ENCODE measurements at regions not wholly inside any gene's neighbourhood (a gene's known extent, or its start where the extent isn't known, plus 50 kb on each side); places are given as distances from the start of the nearest gene placed in this dataset.

DNA sequence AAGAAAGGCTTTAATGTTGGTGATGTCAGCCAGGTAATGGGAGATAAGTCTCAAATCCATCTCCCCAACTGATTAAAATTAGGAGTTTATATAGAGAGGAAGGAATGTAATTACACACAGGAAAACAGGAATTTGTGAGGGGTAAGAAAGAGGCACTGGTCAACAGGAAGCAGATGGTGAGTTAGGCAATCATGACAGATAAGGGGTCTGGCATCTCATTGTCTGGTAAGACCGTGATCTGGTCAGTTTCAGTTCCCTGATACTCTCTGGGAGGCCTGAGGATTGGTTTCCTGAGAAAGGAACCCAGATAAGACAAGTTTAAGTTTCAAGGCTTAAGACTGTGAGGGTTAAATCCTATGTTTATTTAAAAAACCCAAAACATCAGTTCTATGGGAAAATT lies 414.7 kb upstream of the ARRDC4 start:
- peaks cover 6% of the 10 kb centered on the region; the same call in 1 of the 2 replicates for H3K9me3 ChIP-seq (ENCODE audit: control insufficient read depth, insufficient read depth, low read length)

More for the DNA sequence above, 414.7 kb upstream of the ARRDC4 start:
- no peak for DNase-seq
- Histone ChIP-seq H3K23ac (ENCODE audit: low read depth, low read length) (no peak overlapping the region), H3K9me1 (ENCODE audit: insufficient read depth, low read length) (no peaks in the 10 kb centered on the region), H3K4me1 (ENCODE audit: control insufficient read depth, insufficient read depth, low read length) (no peaks in the 10 kb centered on the region), H2AK9ac (replicated peaks; ENCODE audit: low read depth, low read length, poor library complexity) (no peak overlapping the region), H2BK20ac (ENCODE audit: low read depth, low read length) (no peak overlapping the region), H2AK5ac (ENCODE audit: low read depth, low read length) (no peak overlapping the region), H2BK15ac (ENCODE audit: low read depth, low read length) (no peak overlapping the region), H3K4ac (ENCODE audit: low read depth, low read length) (no peak overlapping the region), H4K8ac (ENCODE audit: low read depth in 2 of 2, low read length in 2 of 2) (no peak overlapping the region), H3K27me3 (ENCODE audit: control insufficient read depth, insufficient read depth, low read length) (no peaks in the 10 kb centered on the region), H4K91ac (ENCODE audit: insufficient read depth, low read depth, low read length) (no peak overlapping the region), H3K14ac (replicated peaks; ENCODE audit: low read depth, low read length) (no peak overlapping the region), H3K56ac (ENCODE audit: extremely low read depth, insufficient read depth, low read length) (no peak overlapping the region), H3K79me1 (ENCODE audit: low read depth in 1 of 2, low read length in 2 of 2) (no peaks in the 10 kb centered on the region), H2BK5ac (ENCODE audit: low read depth, low read length, poor library complexity, severe bottlenecking) (no peak overlapping the region), H3K18ac (ENCODE audit: low read depth, low read length) (no peak overlapping the region), H3K36me3 (ENCODE audit: control insufficient read depth, insufficient read depth, low read length) (no peaks in the 10 kb centered on the region), H3K9ac (ENCODE audit: low read depth, low read length) (no peak overlapping the region), H2BK120ac (ENCODE audit: low read depth, low read length) (no peak overlapping the region), H2AFZ (replicated peaks; ENCODE audit: low read length, poor library complexity) (no peak overlapping the region), H4K5ac (ENCODE audit: low read depth, low read length) (no peak overlapping the region), H4K20me1 (ENCODE audit: insufficient read depth, low read length) (no peaks in the 10 kb centered on the region), H3K4me2 (ENCODE audit: low read depth, low read length) (no peak overlapping the region), H3K4me3 (ENCODE audit: insufficient read depth, low read depth, low read length) (no peak overlapping the region), H3K27ac (ENCODE audit: insufficient read depth, low read length) (no peak overlapping the region)
- intact Hi-C loops (cut with micrococcal nuclease): no loop called here
- TF ChIP-seq MXI1 (IDR thresholded peaks at IDR 0.05; ENCODE audit: borderline replicate concordance, low read depth, low read length) (no peak), RFX5 (IDR thresholded peaks at IDR 0.05; ENCODE audit: low read depth, low read length) (no peak), USF2 (IDR thresholded peaks at IDR 0.05; ENCODE audit: low read depth, low read length) (no peak), POLR2A (IDR thresholded peaks at IDR 0.05; ENCODE audit: low read depth, low read length) (no peak), ELK1 (IDR thresholded peaks at IDR 0.05; ENCODE audit: borderline replicate concordance, low read depth, low read length) (no peak)
- TF ChIP-seq, protein P1, sequence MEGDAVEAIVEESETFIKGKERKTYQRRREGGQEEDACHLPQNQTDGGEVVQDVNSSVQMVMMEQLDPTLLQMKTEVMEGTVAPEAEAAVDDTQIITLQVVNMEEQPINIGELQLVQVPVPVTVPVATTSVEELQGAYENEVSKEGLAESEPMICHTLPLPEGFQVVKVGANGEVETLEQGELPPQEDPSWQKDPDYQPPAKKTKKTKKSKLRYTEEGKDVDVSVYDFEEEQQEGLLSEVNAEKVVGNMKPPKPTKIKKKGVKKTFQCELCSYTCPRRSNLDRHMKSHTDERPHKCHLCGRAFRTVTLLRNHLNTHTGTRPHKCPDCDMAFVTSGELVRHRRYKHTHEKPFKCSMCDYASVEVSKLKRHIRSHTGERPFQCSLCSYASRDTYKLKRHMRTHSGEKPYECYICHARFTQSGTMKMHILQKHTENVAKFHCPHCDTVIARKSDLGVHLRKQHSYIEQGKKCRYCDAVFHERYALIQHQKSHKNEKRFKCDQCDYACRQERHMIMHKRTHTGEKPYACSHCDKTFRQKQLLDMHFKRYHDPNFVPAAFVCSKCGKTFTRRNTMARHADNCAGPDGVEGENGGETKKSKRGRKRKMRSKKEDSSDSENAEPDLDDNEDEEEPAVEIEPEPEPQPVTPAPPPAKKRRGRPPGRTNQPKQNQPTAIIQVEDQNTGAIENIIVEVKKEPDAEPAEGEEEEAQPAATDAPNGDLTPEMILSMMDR (conservative IDR thresholded peaks at IDR 0.05; ENCODE audit: low read depth, low read length): no peak
- in situ Hi-C loops (cut with MboI; ENCODE audit: low sequenced_read_pairs): no loop called here
- no CpG with 5 or more reads among the region's 1 CpG for WGBS, 2 experiments (ENCODE audit: extremely low coverage in 2 of 2, insufficient read length in 1 of 2)
- ChIA-PET POLR2A (ENCODE audit: unreplicated experiment) (no interaction called here), CTCF (no interaction called here)
- no peak for ATAC-seq (ENCODE audit: low read depth)
- dilution Hi-C loops (cut with HindIII; ENCODE audit: low sequenced_read_pairs, unreplicated experiment): no loop called here
- BruUV-seq (replicated peaks): no TSS peak

Measured in IMR-90 (cell line).